HepG2 (cell line): ENCODE measurements at regions not wholly inside any gene's neighbourhood (a gene's known extent, or its start where the extent isn't known, plus 50 kb on each side); places are given as distances from the start of the nearest gene placed in this dataset.

Source experiments
- ATAC-seq: fragments of 200-7000 bp; cut with Tn5 transposase; 3 replicates; pipeline ENCODE4 v1.9.1; 2020; ENCODE audit warnings: mild to moderate bottlenecking, moderate library complexity
- BruUV-seq: library from RNA; stranded (reverse); fragments of 400-500 nt; replicated peaks from 2 replicates; lab custom pipeline; 2021; lab: Mats Ljungman, UMichigan
- CTCF ChIA-PET: fragments of 300-600 bp; formaldehyde crosslinking; extraction: SDS; loops from one replicate; lab custom pipeline; 2021; ENCODE audit warnings: low total read pairs, inconsistent platforms, low intra/inter-chr PET ratio; lab: Yijun Ruan, JAX
- POLR2A ChIA-PET: fragments of 350-600 bp; sonication (Branson Sonifier 250); formaldehyde crosslinking; loops from one replicate; lab custom pipeline; 2020; ENCODE audit warnings: antibody characterized with exemption, inconsistent platforms; lab: Yijun Ruan, JAX
- DNase-seq: peaks from one replicate; pipeline ENCODE4 v3.0.0-alpha.2; 2015; ENCODE audit warnings: low spot score
- FAIRE-seq: peaks from 3 replicates; lab custom pipeline; 2011; peaks lifted over from hg19 to GRCh38; lab: Jason Lieb, UNC
- H2AFZ ChIP-seq: one replicate; pipeline ENCODE4 v1.6.1; 2011; ENCODE audit warnings: low read length, inconsistent platforms
- H3K27ac ChIP-seq: fragments of 300-600 bp; 3 replicates; pipeline ENCODE4 v1.8.0; 2011; ENCODE audit warnings: mixed run types, mild to moderate bottlenecking, mixed read lengths, low read length, inconsistent platforms; ENCODE audit not compliant: insufficient read depth; ENCODE audit errors: extremely low read length
- H3K27me3 ChIP-seq, 2 experiments: fragments of 200-600 bp in 1 of 2; 2 replicates in 1 of 2; 3 replicates in 1 of 2; pipeline versions ENCODE4 v1.6.0 to v1.8.0; 2011; ENCODE audit warnings: low read length in 2 of 2, mild to moderate bottlenecking in 2 of 2, moderate library complexity in 2 of 2, inconsistent platforms in 1 of 2; ENCODE audit not compliant: insufficient read depth in 2 of 2, control insufficient read depth in 1 of 2
- H3K36me3 ChIP-seq, 2 experiments: fragments of 200-600 bp in 1 of 2; replicated peaks in 1 of 2; 2 replicates in 1 of 2; 3 replicates in 1 of 2; pipeline versions ENCODE4 v1.5.1 to v1.8.0; 2011; ENCODE audit warnings: low read length in 2 of 2, inconsistent platforms in 1 of 2; ENCODE audit not compliant: insufficient read depth in 2 of 2, control insufficient read depth in 1 of 2
- H3K4me1 ChIP-seq: 2 replicates; pipeline ENCODE4 v1.5.1; 2012; ENCODE audit warnings: low read length, inconsistent platforms; ENCODE audit not compliant: insufficient read depth
- H3K4me2 ChIP-seq: 2 replicates; pipeline ENCODE4 v1.6.0; 2011; ENCODE audit warnings: low read depth, low read length, inconsistent platforms
- H3K4me3 ChIP-seq, 3 experiments: fragments of 200-600 bp in 1 of 3; sonication (generic), shearing (Covaris generic) in 1 of 3; replicated peaks in 1 of 3; 2 replicates each; pipeline ENCODE4 v1.5.1; 2011 to 2016; ENCODE audit warnings: low read length in 3 of 3, inconsistent platforms in 2 of 3, low read depth in 2 of 3, mild to moderate bottlenecking in 2 of 3, control low read depth in 1 of 3, mixed read lengths in 1 of 3; ENCODE audit not compliant: insufficient read depth in 1 of 3
- H3K79me2 ChIP-seq: one replicate; pipeline ENCODE4 v1.6.1; 2011; ENCODE audit warnings: low read length, inconsistent platforms; ENCODE audit not compliant: insufficient read depth
- H3K9ac ChIP-seq: 2 replicates; pipeline ENCODE4 v1.6.0; 2011; ENCODE audit warnings: mild to moderate bottlenecking, low read depth, low read length, inconsistent platforms; ENCODE audit not compliant: insufficient read depth
- H3K9me3 ChIP-seq: 2 replicates; pipeline ENCODE4 v1.5.1; 2012; ENCODE audit warnings: mild to moderate bottlenecking, low read length
- H4K20me1 ChIP-seq: 2 replicates; pipeline ENCODE4 v1.6.0; 2011; ENCODE audit warnings: inconsistent platforms, mild to moderate bottlenecking, low read length, moderate library complexity; ENCODE audit not compliant: insufficient read depth
- CBFB ChIP-seq: sonication (generic); formaldehyde crosslinking; IDR thresholded peaks from 2 replicates; pipeline ENCODE4 v1.4.0; 2020; ENCODE audit warnings: missing genetic modification reagents
- NFIB ChIP-seq: sonication (generic); formaldehyde crosslinking; IDR thresholded peaks from 2 replicates; pipeline ENCODE4 v1.9.0; 2021; ENCODE audit warnings: missing genetic modification reagents, mild to moderate bottlenecking, borderline replicate concordance
- PAX8 ChIP-seq: sonication (generic); formaldehyde crosslinking; IDR thresholded peaks from 2 replicates; pipeline ENCODE4 v1.8.0; 2022; ENCODE audit warnings: mild to moderate bottlenecking, missing genetic modification reagents, borderline replicate concordance
- RARA ChIP-seq: IDR thresholded peaks from 2 replicates; pipeline ENCODE4 v1.6.1; 2016; ENCODE audit warnings: missing genetic modification reagents, missing compliant biosample characterization
- ZNF558 ChIP-seq: sonication (generic); formaldehyde crosslinking; IDR thresholded peaks from 2 replicates; pipeline ENCODE4 v1.9.0; 2022; ENCODE audit warnings: mild to moderate bottlenecking, missing genetic modification reagents, borderline replicate concordance
- ZNF569 ChIP-seq: sonication (generic); formaldehyde crosslinking; IDR thresholded peaks from 2 replicates; pipeline ENCODE4 v1.5.0; 2020; ENCODE audit warnings: mild to moderate bottlenecking, missing genetic modification reagents, moderate library complexity, borderline replicate concordance
- ZNF720 ChIP-seq: sonication (generic); formaldehyde crosslinking; IDR thresholded peaks from 2 replicates; pipeline ENCODE4 v1.4.0; 2020; ENCODE audit warnings: missing genetic modification reagents
- ZNF761 ChIP-seq: sonication (generic); formaldehyde crosslinking; conservative IDR thresholded peaks from 2 replicates; pipeline ENCODE4 v1.4.0; 2020; ENCODE audit warnings: mild to moderate bottlenecking, missing genetic modification reagents
- WGBS: methylation state at CpG from one replicate; pipeline ENCODE4 v1.1.6; 2017; ENCODE audit warnings: low lambda C conversion rate; 5-methylcytosine and 5-hydroxymethylcytosine counted together
- in situ Hi-C: cut with HindIII; loops from 2 replicates; pipeline ENCODE4 v1.10.0; 2017; ENCODE audit warnings: low pct_unique_long_range_greater_than_20kb; ENCODE audit not compliant: extremely low pct_ligation_motif_present
- intact Hi-C: fragments of 100-400 bp; cut with micrococcal nuclease; formaldehyde crosslinking; loops from one replicate; pipeline ENCODE4 v1.10.0; 2022; ENCODE audit not compliant: unreplicated experiment
- TF ChIP-seq, protein P1 (sequence below): sonication (generic); formaldehyde crosslinking; IDR thresholded peaks from 2 replicates; pipeline ENCODE4 v1.8.0; 2022; ENCODE audit warnings: mild to moderate bottlenecking, missing genetic modification reagents, moderate library complexity
- TF ChIP-seq, protein P2 (sequence below): sonication (generic); formaldehyde crosslinking; IDR thresholded peaks from 2 replicates; pipeline ENCODE4 v1.4.0; 2020; ENCODE audit warnings: missing genetic modification reagents

DNA sequence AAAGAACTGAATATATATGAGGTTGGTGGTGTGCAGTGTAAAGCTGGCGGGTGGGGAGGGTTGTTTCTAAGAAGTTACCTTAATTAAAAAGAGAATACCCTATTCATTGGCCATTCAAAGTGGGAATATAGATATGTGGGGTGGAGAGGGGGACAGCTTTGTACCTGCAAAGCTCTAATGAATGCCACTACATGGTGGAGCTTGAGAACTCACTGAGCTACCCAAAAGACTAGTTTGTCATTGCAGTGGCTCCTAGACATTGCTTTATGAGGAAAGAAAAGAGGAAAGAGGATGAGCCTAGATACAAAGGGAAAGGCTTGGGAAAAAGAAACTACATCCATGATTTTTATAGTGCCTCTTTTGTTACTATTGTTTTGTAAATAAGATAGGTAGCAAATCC, 209.9 kb upstream of the SPRY1 start:
- Histone ChIP-seq H3K4me2 (no peak overlapping the region), H3K4me3 (no peak overlapping the region), H3K36me3 (no peaks in the 10 kb centered on the region), H3K27ac (no peak overlapping the region), H3K9ac (no peak overlapping the region), H3K9me3 (no peaks in the 10 kb centered on the region), H3K27me3 (no peaks in the 10 kb centered on the region), H3K79me2 (no peaks in the 10 kb centered on the region), H3K4me1 (no peaks in the 10 kb centered on the region), H2AFZ (no peak overlapping the region), H4K20me1 (no peaks in the 10 kb centered on the region)
- POLR2A ChIA-PET, result no interaction called here
- intact Hi-C loops, result no loop called here
- TF ChIP-seq PAX8 (CRISPR knock-in tag), result no peak
- TF ChIP-seq ZNF558, result no peak
- TF ChIP-seq, protein P1, sequence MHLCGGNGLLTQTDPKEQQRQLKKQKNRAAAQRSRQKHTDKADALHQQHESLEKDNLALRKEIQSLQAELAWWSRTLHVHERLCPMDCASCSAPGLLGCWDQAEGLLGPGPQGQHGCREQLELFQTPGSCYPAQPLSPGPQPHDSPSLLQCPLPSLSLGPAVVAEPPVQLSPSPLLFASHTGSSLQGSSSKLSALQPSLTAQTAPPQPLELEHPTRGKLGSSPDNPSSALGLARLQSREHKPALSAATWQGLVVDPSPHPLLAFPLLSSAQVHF, result no peak
- TF ChIP-seq ZNF720 (CRISPR knock-in tag), result no peak
- no peak for TF ChIP-seq NFIB (CRISPR knock-in tag)
- no peak for TF ChIP-seq RARA (CRISPR knock-in tag)
- TF ChIP-seq, protein P2, sequence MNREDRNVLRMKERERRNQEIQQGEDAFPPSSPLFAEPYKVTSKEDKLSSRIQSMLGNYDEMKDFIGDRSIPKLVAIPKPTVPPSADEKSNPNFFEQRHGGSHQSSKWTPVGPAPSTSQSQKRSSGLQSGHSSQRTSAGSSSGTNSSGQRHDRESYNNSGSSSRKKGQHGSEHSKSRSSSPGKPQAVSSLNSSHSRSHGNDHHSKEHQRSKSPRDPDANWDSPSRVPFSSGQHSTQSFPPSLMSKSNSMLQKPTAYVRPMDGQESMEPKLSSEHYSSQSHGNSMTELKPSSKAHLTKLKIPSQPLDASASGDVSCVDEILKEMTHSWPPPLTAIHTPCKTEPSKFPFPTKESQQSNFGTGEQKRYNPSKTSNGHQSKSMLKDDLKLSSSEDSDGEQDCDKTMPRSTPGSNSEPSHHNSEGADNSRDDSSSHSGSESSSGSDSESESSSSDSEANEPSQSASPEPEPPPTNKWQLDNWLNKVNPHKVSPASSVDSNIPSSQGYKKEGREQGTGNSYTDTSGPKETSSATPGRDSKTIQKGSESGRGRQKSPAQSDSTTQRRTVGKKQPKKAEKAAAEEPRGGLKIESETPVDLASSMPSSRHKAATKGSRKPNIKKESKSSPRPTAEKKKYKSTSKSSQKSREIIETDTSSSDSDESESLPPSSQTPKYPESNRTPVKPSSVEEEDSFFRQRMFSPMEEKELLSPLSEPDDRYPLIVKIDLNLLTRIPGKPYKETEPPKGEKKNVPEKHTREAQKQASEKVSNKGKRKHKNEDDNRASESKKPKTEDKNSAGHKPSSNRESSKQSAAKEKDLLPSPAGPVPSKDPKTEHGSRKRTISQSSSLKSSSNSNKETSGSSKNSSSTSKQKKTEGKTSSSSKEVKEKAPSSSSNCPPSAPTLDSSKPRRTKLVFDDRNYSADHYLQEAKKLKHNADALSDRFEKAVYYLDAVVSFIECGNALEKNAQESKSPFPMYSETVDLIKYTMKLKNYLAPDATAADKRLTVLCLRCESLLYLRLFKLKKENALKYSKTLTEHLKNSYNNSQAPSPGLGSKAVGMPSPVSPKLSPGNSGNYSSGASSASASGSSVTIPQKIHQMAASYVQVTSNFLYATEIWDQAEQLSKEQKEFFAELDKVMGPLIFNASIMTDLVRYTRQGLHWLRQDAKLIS (CRISPR knock-in tag), result no peak
- TF ChIP-seq CBFB (CRISPR knock-in tag), result no peak
- TF ChIP-seq ZNF569 (CRISPR knock-in tag), result no peak
- TF ChIP-seq ZNF761 (CRISPR knock-in tag), result no peak
- ATAC-seq, result no peak
- CTCF ChIA-PET, result no interaction called here
- DNase-seq, result no peak
- in situ Hi-C loops, result no loop called here
- 95% methylated on average over 1 of the region's 1 CpG for WGBS
- BruUV-seq, result no TSS peak
- FAIRE-seq, result no peak
